HG03460 (cell line): ENCODE measurements at regions not wholly inside any gene's neighbourhood (a gene's known extent, or its start where the extent isn't known, plus 50 kb on each side); places are given as distances from the start of the nearest gene placed in this dataset.

Experiments
- ATAC-seq: cut with Tn5 transposase; IDR thresholded peaks from one replicate; pipeline ENCODE4 v1.9.1; 2021; ENCODE audit not compliant: unreplicated experiment

GRCh38 chr5:130731839-130732238 lies 433.2 kb downstream of the HINT1 start:
- ATAC-seq: no peak

DNA sequence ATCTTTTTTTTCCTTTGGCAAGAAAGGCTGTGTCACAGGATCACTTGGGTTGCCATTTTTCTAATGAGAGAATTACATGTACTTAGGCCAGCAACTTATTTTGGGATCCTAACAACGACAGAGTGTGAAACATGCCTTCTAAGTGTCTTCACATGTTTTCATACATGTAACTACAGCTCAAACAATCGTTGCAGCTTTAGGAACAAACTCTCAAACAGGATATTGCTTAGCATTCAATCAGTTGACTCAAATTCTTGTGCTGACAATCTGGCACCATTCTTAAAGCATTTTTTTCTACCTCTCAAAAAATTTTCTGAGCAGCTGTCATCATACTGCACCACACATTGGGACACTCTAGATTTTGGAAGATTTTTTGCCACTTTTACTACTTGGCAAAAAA lies 435.5 kb downstream of the HINT1 start:
- no peak for ATAC-seq

- ATAC-seq: no peak
Observed at GRCh38 chr5:130727830-130728229, 437.2 kb downstream of the HINT1 start.

- ATAC-seq: no peak
Observed at GRCh38 chr5:130724658-130725057, 440.4 kb downstream of the HINT1 start.

DNA sequence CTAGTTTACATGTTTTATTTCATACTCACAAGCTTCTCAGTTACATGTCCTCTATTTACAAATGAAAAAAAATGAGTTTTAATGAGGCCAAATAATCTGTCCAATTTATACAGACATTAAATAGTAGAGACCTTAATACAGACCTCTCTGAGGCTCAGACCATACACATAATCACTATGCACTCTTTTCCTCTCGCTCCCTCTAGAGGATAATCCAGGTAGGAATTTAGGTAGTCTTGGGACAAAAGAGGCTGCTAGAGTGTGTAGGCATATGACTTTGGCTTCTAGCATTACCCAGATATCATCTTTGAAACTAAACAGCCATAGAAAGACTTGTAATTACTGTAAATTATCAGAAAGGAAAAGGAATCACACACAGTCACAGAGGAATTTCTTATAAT lies 444.7 kb downstream of the HINT1 start:
- ATAC-seq: no peak

GRCh38 chr5:130715541-130715940 lies 449.5 kb downstream of the HINT1 start:
- no peak for ATAC-seq

DNA sequence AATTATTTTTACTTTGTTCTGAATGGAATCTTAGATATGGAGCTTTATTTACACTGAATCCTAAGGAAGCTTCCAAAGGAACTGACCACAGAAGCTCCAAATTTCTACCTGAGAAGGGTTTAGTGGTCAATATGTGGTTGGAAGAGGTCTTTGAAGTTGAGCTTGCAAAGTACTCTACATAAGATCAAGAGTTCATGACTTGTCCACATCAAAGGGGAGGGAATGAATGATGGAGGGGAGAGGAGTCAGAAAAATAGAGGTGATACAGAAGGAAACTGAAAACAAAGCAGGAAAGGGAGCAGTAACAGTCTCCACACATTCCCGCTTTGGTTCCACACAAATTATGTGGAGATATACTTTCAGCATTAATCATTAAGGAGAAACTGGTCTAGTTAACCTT lies 450.9 kb downstream of the HINT1 start:
- no peak for ATAC-seq

DNA sequence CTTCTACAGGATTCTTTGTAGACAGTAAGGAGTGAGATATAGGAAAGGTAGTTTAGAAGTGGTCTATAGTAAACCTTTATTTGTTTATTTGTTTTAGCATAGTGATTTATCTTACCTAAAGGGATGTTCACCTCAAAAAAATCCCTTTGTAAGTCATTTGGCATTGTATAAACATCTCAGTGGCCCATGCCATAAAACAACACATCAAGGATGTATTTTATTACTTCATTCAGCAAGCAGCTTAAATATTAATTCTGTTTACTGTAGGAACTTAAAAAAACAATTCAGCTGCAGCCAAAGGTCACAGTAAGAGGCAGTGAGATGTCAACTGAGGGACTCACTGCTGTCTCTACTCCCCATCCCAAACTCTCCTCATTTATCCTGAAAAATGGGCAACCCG lies 452.7 kb downstream of the HINT1 start:
- no peak for ATAC-seq

DNA sequence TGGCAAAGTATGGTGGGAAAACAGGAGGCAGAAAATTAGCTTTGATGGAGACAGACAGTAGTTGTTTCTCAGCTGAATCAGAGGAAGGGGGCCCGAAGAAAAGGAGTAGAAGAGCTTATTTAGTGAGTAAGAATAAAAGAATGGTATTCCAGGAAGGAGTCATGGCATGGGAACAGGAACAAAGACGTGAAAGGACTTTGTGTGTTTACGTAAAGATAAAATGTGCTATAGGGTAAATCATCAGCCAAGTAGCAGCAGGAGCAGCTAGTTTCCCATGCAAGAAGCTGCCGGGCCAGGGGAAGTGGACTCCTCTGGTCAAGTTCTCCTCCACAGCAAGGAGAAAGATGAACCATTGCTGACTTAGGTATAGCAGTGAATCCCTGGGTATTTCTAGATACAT lies 454.5 kb downstream of the HINT1 start:
- ATAC-seq: no peak

DNA sequence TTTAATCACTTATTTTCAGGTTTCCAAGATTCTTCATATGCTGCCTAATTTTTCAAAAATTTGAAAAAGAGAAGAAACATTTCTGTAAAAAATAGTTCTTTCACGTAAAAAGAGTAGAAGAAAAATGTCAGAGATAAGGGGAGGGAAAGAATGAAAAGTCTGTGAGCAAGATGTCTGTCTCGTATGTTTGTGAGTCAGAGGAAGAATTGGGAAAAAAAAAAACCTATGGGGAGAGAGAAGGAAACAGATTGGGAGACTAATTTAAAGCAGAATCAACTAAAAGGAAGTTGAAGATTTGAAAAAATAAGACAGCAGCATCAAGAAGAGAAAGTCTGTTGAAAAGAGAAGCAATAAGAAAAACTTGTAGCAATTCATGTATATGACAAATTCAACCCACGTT lies 456.3 kb downstream of the HINT1 start:
- ATAC-seq: no peak

DNA sequence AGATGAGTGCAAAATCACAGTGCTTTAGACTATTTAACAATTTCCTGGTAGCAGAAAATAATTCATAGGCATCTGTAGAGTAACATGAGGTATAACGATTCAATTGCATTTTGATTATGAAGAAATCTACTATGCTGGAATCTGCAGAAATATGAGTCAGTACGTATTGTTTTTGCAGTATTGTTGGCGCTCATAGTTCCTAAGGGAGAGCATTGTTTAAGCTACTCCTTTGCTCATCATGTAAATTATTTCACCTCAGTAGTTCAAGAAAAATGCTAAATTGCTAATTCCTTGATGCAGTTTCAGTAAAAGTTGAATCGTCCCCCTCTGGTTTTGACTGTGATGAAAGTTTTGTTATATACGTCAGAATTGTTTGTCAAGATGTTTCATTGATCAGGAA lies 458.4 kb downstream of the HINT1 start:
- ATAC-seq: no peak

DNA sequence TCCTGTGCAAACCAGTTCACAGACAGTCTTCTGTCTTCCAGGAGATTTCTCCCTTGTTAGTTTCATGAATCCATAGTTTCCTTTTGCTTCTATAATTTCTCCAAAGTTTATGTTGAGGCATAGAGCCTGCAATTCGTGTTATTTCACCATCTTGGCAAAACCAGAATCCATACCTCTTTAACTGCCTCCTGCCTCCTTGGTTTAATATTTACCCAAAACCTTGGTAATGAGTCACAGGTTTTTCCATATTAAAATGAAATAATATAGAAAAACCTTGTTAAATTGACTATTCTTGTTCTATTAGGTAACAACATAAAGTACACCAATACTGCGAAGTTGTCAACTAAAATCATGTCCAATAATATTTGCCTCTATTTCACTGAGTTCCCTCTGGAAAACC lies 459.7 kb downstream of the HINT1 start:
- no peak for ATAC-seq

- no peak for ATAC-seq
Observed at GRCh38 chr5:130693509-130693908, 471.5 kb downstream of the HINT1 start.

- ATAC-seq: no peak
Observed at GRCh38 chr5:130692770-130693169, 472.3 kb downstream of the HINT1 start.

DNA sequence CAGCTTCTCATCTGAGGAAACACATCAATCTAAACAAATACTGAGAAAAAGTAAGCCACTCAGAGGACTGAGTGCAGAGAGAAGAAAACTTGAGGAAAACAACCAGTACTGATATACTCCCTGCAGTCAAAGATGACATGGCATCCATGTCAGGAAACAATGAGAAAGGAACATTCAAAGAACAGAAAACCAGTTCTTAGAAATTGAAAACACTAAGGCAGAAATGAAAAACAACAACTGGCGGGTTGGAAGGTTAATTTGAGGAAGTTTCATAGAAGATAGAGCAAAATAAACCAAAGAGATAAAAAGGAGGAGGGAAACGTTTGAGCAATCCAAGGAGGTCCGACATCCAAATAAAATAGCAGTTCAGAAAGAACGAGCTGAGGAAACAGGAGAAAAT lies 475.2 kb downstream of the HINT1 start:
- ATAC-seq: no peak

- ATAC-seq: no peak
Observed at GRCh38 chr5:130687085-130687733, 477.8 kb downstream of the HINT1 start.

- no peak for ATAC-seq
Observed at GRCh38 chr5:130678637-130679036, 486.4 kb downstream of the HINT1 start.

DNA sequence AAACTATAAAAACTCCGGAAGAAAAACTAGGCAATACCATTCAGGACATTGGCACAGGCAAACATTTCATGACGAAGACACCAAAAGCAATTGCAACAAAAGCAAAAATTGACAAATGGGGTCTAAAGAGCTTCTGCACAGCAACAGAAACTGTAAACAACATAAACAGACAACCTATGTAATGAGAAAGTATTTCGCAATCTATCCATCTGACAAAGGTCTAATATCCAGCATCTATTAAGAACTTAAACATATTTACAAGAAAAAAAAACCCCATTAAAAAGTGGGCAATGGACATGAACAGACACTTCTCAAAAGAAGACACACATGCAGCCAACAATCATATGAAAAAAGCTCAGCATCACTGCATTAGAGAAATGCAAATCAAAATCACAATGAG lies 498.6 kb downstream of the HINT1 start:
- no peak for ATAC-seq

DNA sequence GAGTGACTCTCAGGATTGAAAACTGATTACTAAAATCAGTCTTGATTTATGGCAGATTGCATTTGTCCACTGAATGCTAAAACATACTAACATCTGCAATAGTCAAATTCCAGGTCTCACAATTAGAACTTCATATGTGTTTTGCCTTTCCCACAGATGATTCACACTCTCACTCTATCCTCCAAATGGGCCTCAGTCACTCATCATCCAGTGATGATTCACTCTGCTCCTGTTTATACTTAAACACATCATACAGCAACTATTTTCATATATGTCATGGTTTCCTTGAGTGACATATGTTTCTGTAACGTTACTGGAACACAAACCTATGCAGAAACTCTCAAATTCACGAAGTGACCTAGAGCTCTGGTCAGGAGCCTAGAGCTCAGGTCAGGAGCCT lies 512.9 kb downstream of the HINT1 start:
- no peak for ATAC-seq

GRCh38 chr5:130651440-130651839 lies 513.6 kb downstream of the HINT1 start:
- ATAC-seq: no peak

- no peak for ATAC-seq
Observed at GRCh38 chr5:130643321-130643720, 521.7 kb downstream of the HINT1 start.

DNA sequence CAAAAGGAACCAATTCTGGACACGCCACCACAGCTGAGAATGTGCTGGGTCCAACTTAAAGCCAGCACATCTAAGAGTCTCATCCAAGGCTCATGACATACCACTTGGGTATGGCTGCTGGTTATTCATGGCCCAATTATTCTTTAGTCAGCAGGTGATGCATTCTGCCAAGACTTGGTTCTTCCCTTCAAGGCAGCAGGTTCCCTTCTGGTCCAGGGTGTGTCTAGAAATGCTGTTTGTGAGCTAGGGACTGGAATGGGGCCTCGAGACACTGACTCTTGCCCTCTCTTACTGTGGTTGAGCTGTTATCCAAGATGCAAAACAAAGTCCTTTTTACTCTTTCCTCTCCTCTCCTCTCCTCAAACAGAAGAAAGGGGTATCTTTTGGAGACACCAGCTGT lies 522.6 kb downstream of the HINT1 start:
- no peak for ATAC-seq

- no peak for ATAC-seq
Observed at GRCh38 chr5:130627145-130627544, 537.9 kb downstream of the HINT1 start.

DNA sequence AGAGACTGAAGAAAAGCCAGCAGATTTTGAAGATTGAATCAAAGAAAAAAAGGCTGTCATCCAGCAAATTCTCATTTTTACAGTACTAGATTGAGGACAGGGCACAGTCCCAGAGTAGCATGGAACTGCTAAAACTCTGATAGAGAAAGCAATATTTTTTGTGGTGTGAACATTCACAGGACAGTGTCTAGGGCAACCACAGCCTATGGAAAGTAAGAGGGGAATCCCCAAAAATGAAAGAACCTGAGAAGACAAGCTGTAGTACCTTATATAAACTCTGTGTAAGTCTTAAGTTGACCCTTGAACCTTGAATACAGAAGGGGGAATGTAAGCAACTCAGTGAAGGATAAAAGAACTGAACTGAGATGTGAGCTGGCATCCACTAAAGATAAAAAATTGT lies 540.3 kb downstream of the HINT1 start:
- ATAC-seq: no peak
